Esophagus (tissue), 2 donors: ENCODE measurements at regions not wholly inside any gene's neighbourhood (a gene's known extent, or its start where the extent isn't known, plus 50 kb on each side); places are given as distances from the start of the nearest gene placed in this dataset.
A peak's percentile ranks its signal among the peaks of the same experiment; 100 is the strongest.

ENCODE experiments used
- H3K27ac ChIP-seq, 2 donors: one replicate each; pipeline ENCODE4 v1.5.1; 2013; ENCODE audit warnings: low read depth in 2 of 2, mild to moderate bottlenecking in 2 of 2, inconsistent platforms in 1 of 2, low read length in 1 of 2, moderate library complexity in 1 of 2
- H3K27me3 ChIP-seq, 2 donors: one replicate each; pipeline ENCODE4 v1.6.1; 2013; ENCODE audit warnings: low read length in 2 of 2, control low read depth in 1 of 2, mild to moderate bottlenecking in 1 of 2; ENCODE audit not compliant: insufficient read depth in 2 of 2, control insufficient read depth in 1 of 2
- H3K36me3 ChIP-seq, 2 donors: one replicate each; pipeline ENCODE4 v1.6.1; 2013; ENCODE audit warnings: low read length in 1 of 2; ENCODE audit not compliant: control insufficient read depth in 2 of 2, insufficient read depth in 2 of 2
- H3K4me1 ChIP-seq, 2 donors: one replicate each; pipeline ENCODE4 v1.6.1; 2013; ENCODE audit warnings: low read length in 1 of 2; ENCODE audit not compliant: control insufficient read depth in 2 of 2, insufficient read depth in 2 of 2
- H3K4me3 ChIP-seq, 2 donors: one replicate each; pipeline ENCODE4 v1.5.1; 2013; ENCODE audit warnings: low read length in 2 of 2, mild to moderate bottlenecking in 2 of 2, low read depth in 1 of 2, moderate library complexity in 1 of 2
- H3K9me3 ChIP-seq, 2 donors: one replicate each; pipeline ENCODE4 v1.6.1; 2013; ENCODE audit warnings: mild to moderate bottlenecking in 2 of 2, low read depth in 1 of 2, low read length in 1 of 2, moderate library complexity in 1 of 2; ENCODE audit not compliant: control insufficient read depth in 2 of 2, insufficient read depth in 1 of 2
- WGBS, 2 donors: extraction: QIAGEN DNeasy Blood & Tissue Kit; methylation state at CpG; one replicate each; pipeline ENCODE4 v1.1.7; 2013; 5-methylcytosine and 5-hydroxymethylcytosine counted together
- donor health status: healthy with polysubstance abuse.
- donor health status: Bipolar disorder and iron deficiency.

DNA sequence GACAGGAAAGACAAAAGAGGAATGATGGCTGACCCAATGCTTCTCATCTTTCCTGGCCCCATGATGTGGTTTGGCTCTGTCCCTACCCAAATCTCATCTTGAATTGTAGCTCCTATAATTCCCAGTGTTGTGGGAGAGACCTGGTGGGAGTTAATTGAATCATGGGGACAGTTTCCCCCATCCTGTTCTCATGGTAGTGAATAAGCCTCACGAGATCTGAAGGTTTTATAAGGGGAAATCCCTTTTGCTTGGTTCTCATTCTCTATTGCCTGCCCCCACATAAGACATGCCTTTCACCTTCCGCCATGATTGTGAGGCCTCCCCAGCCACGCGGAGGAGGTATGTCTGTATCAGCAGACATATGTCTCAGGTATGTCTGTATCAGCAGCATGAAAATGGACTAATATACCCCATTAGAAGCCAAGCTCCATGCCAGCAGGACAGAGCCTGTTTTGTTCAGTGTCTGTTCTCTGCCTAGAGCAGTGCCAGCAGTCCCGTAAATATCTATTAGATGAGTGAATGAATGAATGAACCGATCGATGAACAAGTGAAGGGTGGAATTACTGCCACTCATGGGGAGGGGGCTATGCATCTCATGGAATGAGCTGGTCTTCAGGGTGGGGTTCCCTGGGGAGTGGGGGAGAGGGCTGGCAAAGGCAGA lies 304.4 kb downstream of the SOX9 start:
- 90 to 93% methylated on average over 7 of the region's 7 CpGs for WGBS, 2 donors
- no peak overlapping the region for H3K27ac ChIP-seq
- no peak overlapping the region for H3K4me3 ChIP-seq
- peaks cover 10 to 22% of the 10 kb centered on the region in 2 donors for H3K4me1 ChIP-seq
- no peaks in the 10 kb centered on the region for H3K27me3 ChIP-seq
- no peaks in the 10 kb centered on the region for H3K36me3 ChIP-seq
- H3K9me3 ChIP-seq: no peaks in the 10 kb centered on the region

DNA sequence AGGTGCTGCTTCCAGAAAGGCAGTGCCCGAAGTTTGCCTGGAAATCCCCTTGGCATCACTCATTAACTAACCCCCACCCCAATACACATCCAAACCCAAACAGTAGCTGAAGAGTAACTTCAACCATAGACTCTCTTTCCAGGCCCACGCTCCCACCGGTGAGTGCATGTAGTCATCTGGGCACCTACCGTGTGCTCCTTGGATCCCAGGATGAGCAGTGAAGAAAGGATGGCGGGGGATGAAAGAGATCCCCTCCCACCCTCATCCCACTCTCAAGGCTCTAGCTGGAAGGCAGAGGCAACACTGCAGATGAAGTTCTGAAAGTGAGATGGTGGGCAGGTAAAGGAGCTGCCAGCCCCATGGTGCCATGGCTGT lies 305.0 kb downstream of the SOX9 start:
- H3K4me1 ChIP-seq: peaks cover 7 to 19% of the 10 kb centered on the region in 2 donors
- WGBS, 2 donors: 67 to 78% methylated on average over 5 of the region's 5 CpGs
- no peaks in the 10 kb centered on the region for H3K27me3 ChIP-seq
- H3K9me3 ChIP-seq: no peaks in the 10 kb centered on the region
- H3K27ac ChIP-seq: no peak overlapping the region
- H3K36me3 ChIP-seq: no peaks in the 10 kb centered on the region
- H3K4me3 ChIP-seq: no peak overlapping the region

DNA sequence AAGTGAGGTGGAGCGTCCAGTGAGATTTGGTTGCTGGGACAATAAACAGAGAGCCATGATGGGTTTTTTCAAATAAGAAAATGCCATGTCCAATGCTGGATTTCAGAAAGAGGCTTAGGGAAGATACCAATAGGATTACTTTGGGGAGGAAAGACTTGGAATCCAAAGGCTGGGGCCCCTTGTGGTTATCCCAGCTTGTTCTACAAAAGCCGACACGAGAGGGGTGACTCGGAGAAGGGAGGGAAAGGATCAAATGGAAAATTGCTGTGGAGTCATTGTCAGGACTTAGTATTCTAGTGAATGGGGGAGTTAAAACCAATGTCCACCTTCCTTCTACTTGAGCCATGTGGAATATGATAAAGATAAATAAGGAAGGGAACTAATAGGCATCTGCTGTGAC lies 305.5 kb downstream of the SOX9 start:
- WGBS, 2 donors: 81 to 82% methylated on average over 4 of the region's 4 CpGs
- H3K4me3 ChIP-seq: no peak overlapping the region
- no peaks in the 10 kb centered on the region for H3K9me3 ChIP-seq

DNA sequence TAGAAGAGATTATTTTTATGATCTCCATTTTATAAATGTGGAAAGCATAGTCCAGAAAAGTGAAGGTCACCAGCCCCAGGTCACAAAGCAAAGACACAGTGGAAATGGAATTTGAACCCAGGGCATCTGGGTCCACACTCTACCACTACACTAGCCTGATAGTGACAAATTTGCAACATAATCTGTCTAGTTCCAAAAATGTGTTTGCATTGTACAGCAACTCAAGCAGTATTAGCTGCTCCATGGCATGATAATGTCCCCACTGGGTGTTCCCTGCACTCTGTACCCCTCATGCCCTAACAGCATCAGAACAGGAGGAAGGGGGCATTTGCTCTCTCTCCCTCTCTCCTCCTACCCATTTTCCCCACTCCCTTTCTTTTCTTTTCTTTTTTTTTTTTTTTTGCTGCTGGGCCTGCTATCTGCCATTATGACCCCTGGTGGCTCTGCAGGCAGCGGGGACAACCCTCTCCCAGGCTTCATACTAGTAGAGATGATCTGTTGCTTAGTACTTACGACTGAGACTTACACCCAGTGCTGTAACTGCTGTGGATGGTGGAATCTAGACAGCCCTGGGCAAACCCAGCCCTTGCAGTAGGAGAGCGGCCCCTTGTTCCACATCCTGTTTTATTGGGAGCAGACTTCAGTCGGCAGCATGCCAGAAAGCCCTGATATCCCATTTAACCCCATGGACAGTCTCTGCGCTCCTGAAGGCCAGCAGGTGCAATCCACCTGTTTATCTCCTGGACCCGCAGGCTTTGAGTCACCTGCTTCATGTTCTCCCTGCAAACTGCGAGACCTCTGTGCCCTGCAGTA lies 306.3 kb downstream of the SOX9 start:
- 63 to 82% methylated on average over 7 of the region's 7 CpGs for WGBS, 2 donors
- no peak overlapping the region for H3K4me3 ChIP-seq
- H3K4me1 ChIP-seq: peaks cover 3 to 11% of the 10 kb centered on the region in 2 donors
- no peaks in the 10 kb centered on the region for H3K36me3 ChIP-seq
- H3K9me3 ChIP-seq: no peaks in the 10 kb centered on the region
- no peaks in the 10 kb centered on the region for H3K27me3 ChIP-seq
- no peak overlapping the region for H3K27ac ChIP-seq

More for the DNA sequence above, 305.5 kb downstream of the SOX9 start:
- Histone ChIP-seq H3K36me3 (no peaks in the 10 kb centered on the region), H3K27ac (no peak overlapping the region), H3K4me1 (peaks cover 5 to 16% of the 10 kb centered on the region in 2 donors), H3K27me3 (no peaks in the 10 kb centered on the region)

DNA sequence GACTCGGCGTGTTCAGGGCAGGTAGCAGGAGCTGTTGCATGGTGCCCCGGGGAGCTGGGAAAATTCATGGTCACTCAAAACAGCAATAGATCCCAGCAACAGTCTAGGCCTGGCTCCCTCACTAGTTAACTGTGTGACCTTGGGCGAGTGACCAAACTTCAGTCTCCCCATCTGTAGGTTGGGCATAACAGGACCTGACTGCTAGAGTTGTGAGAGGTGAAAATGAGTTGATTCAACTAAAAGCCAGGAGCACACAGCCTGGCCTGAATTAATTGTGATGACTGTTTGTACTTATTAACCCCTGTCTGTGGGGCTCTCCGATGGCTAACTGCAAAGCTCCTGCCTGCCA lies 306.9 kb downstream of the SOX9 start:
- H3K27ac ChIP-seq: no peak overlapping the region

DNA sequence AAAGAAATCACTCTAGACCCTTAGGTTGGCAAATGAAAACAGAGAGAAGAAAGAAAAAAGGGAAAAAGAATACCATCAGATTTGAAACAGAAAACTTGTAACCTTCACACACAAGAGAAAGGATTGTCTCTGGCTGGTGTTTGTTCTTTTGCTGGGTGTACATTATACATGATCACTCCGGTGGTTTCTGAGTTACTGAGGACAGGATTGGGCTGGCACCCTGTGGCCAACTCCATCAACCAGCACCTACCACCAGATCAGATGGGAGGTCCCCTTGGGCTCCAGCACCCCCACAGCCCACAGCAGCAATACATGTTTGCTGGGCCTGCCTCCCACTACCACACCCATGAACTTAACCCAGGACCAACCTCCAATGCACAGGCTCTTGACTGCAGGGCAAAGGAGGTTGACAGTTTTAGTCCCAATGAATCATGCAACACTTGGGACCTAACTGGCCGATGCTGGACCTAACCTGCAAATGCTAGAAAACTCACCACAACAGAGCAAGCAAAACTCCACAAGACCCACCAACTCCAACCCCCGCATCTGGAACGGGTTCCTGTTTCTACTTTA lies 308.3 kb downstream of the SOX9 start:
- peaks cover 0 to 5% of the 10 kb centered on the region in 2 donors for H3K4me1 ChIP-seq
- H3K27me3 ChIP-seq: no peaks in the 10 kb centered on the region
- no peaks in the 10 kb centered on the region for H3K36me3 ChIP-seq
- no peaks in the 10 kb centered on the region for H3K9me3 ChIP-seq
- H3K27ac ChIP-seq: no peak overlapping the region
- WGBS, 2 donors: 79 to 88% methylated on average over 4 of the region's 4 CpGs
- no peak overlapping the region for H3K4me3 ChIP-seq

More for the DNA sequence above, 306.9 kb downstream of the SOX9 start:
- no peaks in the 10 kb centered on the region for H3K36me3 ChIP-seq
- H3K27me3 ChIP-seq: no peaks in the 10 kb centered on the region
- 75 to 90% methylated on average over 5 of the region's 5 CpGs for WGBS, 2 donors
- no peaks in the 10 kb centered on the region for H3K9me3 ChIP-seq
- peaks cover 0 to 7% of the 10 kb centered on the region in 2 donors for H3K4me1 ChIP-seq
- no peak overlapping the region for H3K4me3 ChIP-seq

DNA sequence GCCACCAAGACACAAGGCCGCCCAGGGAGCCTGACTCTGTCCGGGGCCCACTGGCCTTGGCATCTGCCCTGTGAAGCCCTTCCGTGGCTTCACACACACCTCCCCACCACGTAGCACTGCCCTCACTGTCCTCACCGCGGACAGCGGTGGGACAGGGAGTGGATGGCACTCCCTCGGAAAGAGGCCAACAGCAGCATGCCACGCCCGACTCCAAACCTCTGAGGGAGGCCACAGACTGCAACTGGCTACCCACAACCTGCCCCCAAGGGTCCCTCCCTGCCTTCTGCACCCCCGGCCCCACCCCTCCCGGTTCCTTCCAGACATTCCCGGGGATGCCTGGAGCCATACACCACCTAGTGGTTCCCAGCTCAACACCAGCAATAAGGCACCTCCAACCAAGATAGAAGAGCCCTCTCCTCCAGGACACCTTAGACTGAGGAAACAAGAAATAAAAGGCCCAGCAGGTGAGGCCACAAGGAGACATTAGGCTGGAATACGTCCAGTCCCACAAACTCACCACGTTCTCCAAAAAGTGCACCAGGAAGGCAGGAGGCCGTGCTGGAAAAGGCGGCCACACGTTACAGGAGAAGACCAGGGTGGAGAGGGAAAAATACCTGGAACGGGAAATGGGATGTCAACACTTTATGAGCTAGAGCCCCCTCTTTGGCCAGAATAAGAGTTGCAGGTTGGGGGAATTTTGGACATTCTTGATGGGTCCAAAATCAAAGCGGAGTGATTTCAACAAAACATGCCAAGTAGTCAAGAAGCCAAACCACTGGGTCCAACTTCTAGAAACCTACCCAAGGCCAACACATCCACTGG lies 310.0 kb downstream of the SOX9 start:
- Histone ChIP-seq H3K36me3 (no peaks in the 10 kb centered on the region), H3K27me3 (no peaks in the 10 kb centered on the region), H3K4me3 (no peak overlapping the region), H3K27ac (no peak overlapping the region), H3K4me1 (peaks cover 0 to 7% of the 10 kb centered on the region in 2 donors), H3K9me3 (no peaks in the 10 kb centered on the region)
- WGBS, 2 donors: 86 to 87% methylated on average over 20 of the region's 20 CpGs

DNA sequence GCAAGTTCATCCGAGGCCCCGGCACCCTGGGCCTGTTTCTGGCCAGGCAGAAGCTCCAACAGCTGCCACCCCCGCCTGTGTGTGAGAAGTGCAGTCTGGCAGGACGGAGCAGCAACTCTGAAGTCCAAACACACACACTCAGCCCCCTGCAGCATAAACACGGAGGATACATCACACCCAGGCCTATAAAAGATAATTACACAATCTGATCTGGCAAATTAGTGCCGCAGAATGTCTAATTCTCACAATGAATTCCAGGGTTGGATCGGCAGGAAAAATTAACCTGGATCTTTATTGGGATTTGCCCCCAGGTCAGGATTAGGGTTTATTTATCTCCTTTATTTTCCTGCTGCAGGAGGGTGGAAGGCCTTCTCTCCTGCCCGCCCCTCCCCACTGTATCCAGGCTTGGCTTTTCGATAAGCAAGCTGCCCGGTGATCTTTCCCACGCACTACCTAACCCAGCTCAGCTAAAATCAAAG lies 311.4 kb downstream of the SOX9 start:
- H3K27ac ChIP-seq: peak overlapping the region in 1 of 2 donors; percentile 57
- H3K9me3 ChIP-seq: no peaks in the 10 kb centered on the region
- 41 to 50% methylated on average over 11 of the region's 11 CpGs for WGBS, 2 donors
- no peak overlapping the region for H3K4me3 ChIP-seq
- no peaks in the 10 kb centered on the region for H3K27me3 ChIP-seq
- peaks cover 0 to 7% of the 10 kb centered on the region in 2 donors for H3K4me1 ChIP-seq
- H3K36me3 ChIP-seq: no peaks in the 10 kb centered on the region

DNA sequence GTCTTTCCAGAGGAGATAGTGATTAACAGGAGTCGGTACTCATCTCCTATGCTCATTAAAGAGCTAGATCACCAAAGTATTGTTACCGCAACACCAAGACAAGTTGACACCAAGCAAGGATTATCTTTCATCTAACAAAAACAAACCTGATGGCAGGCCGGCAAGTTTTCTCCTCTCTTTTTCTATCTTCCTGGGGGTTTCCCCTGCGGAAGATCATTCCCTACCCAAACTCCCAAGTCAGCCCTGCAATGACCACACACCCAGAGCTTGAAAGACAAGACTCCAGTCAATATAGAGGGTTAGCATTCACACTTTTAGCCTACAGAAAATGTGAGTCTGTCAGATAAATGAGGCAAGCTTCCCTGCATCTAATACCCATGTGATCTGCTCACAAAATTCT lies 312.1 kb downstream of the SOX9 start:
- H3K36me3 ChIP-seq: no peaks in the 10 kb centered on the region
- no peaks in the 10 kb centered on the region for H3K27me3 ChIP-seq
- no peak overlapping the region for H3K27ac ChIP-seq
- no peaks in the 10 kb centered on the region for H3K9me3 ChIP-seq
- H3K4me1 ChIP-seq: peaks cover 0 to 7% of the 10 kb centered on the region in 2 donors
- H3K4me3 ChIP-seq: no peak overlapping the region
- 38 to 45% methylated on average over 4 of the region's 4 CpGs for WGBS, 2 donors
